SK-N-MC (cell line): ENCODE measurements at regions not wholly inside any gene's neighbourhood (a gene's known extent, or its start where the extent isn't known, plus 50 kb on each side); places are given as distances from the start of the nearest gene placed in this dataset.

Source experiments
- DNase-seq: peaks from one replicate; pipeline ENCODE4 v3.0.0-alpha.2; 2011; ENCODE audit warnings: low read depth, low spot score
- H3K27ac ChIP-seq: fragments of 200-600 bp; sonication (generic); 2 replicates; pipeline ENCODE4 v1.5.1; 2016; ENCODE audit warnings: mixed run types
- H3K36me3 ChIP-seq: fragments of 200-600 bp; sonication (generic); 2 replicates; pipeline ENCODE4 v1.6.1; 2017; ENCODE audit warnings: antibody characterized with exemption, low read length, mixed read lengths; ENCODE audit not compliant: insufficient read depth
- H3K4me3 ChIP-seq: fragments of 200-600 bp; sonication (generic); 2 replicates; pipeline ENCODE4 v1.5.1; 2016
- H3K9ac ChIP-seq: fragments of 200-600 bp; sonication (generic); 2 replicates; pipeline ENCODE4 v1.8.0; 2017; ENCODE audit warnings: mixed run types, mixed read lengths; ENCODE audit not compliant: insufficient read length
- H3K9me3 ChIP-seq: fragments of 200-600 bp; sonication (generic); 2 replicates; pipeline ENCODE4 v1.6.1; 2017; ENCODE audit warnings: low read depth, mild to moderate bottlenecking, antibody characterized with exemption, low read length, moderate library complexity, mixed read lengths
- EZH2 ChIP-seq: fragments of 200-600 bp; sonication (generic); IDR thresholded peaks from one replicate; pipeline ENCODE4 v1.6.1; 2017; ENCODE audit warnings: antibody characterized with exemption
- FOXP2 ChIP-seq: optimal IDR thresholded peaks from 2 replicates; pipeline ENCODE3; 2011; ENCODE audit warnings: mild to moderate bottlenecking, moderate library complexity; ENCODE audit not compliant: insufficient read depth; ENCODE audit errors: extremely low read length, control extremely low read depth
- POLR2AphosphoS5 ChIP-seq: IDR thresholded peaks from 2 replicates; pipeline ENCODE4 v1.6.1; 2012; ENCODE audit warnings: mild to moderate bottlenecking, low read depth, low read length, borderline replicate concordance

DNA sequence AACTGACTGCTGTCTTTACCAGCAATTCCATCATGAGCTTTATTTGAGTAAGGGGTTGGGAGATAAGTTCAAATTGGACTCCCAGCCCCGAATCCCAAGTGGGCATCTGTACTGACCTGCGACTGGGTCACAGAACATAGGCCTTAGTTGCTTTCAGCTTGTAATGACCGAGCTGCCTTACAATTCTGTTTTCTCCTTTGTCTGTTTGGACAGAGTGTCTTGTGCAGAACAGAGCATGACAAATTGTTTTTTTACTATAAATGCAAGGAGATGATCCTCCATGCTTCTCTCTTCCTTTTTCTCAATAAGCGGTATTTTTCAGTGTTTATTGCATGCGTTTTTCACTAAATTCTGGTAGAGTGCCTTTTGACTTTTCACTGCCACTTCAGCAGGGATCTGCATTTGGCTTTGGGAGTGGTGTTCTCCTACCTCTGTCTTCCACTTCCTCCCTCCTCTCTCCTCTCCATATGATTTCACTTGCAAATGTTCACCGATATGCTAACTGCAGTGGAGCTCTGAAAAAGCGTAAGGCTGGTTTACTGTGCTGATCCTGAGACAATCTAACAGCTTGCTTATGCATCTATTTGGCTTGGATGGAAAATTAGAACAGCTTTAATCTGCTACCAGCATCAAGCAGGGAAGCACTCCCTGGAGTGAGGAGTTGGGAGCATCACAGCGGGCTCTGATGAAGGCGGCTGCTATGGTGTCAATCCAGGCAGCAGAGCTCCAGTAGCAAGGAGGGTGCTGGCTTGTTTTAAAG, 158.8 kb upstream of the SMIM21 start:
- no peaks in the 10 kb centered on the region for H3K36me3 ChIP-seq
- H3K9me3 ChIP-seq = no peaks in the 10 kb centered on the region
- no peak overlapping the region for H3K4me3 ChIP-seq
- TF ChIP-seq FOXP2 (no peak), EZH2 (no peak), POLR2AphosphoS5 (no peak)
- no peak for DNase-seq
- no peak overlapping the region for H3K27ac ChIP-seq
- H3K9ac ChIP-seq = no peak overlapping the region

- no peak overlapping the region for H3K9ac ChIP-seq
- TF ChIP-seq FOXP2 (no peak), EZH2 (no peak), POLR2AphosphoS5 (no peak)
- H3K36me3 ChIP-seq = no peaks in the 10 kb centered on the region
- no peak overlapping the region for H3K27ac ChIP-seq
- no peak overlapping the region for H3K4me3 ChIP-seq
- DNase-seq = no peak
- no peaks in the 10 kb centered on the region for H3K9me3 ChIP-seq
These were observed 155.4 kb upstream of the SMIM21 start for GRCh38 chr18:75582940-75583339.

DNA sequence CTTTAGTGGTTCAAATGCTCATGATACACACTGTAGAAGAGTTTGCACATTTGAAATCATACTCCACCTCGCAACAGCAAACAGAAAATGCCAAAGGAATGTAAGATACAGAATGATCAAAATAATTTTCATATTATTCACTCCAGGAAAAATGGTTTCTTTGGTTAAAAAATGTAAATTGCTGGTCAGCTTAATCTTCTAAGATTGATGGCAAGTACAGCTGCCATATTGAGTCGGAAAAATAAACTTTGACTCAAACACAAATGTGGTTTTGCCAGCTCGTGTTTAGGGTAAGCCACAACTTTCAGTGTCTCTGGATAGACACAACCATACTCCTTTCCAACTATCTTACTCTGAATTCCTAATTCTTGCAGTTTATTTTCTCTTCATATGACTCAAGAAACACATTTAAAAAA, 154.9 kb upstream of the SMIM21 start:
- Histone ChIP-seq H3K36me3 (no peaks in the 10 kb centered on the region), H3K27ac (no peak overlapping the region), H3K4me3 (no peak overlapping the region), H3K9ac (no peak overlapping the region), H3K9me3 (no peaks in the 10 kb centered on the region)
- TF ChIP-seq POLR2AphosphoS5 (no peak), EZH2 (no peak), FOXP2 (no peak)
- no peak for DNase-seq

- H3K9me3 ChIP-seq = no peaks in the 10 kb centered on the region
- no peak for TF ChIP-seq FOXP2
- TF ChIP-seq EZH2 = no peak
- TF ChIP-seq POLR2AphosphoS5 = no peak
- H3K4me3 ChIP-seq = no peak overlapping the region
- no peak for DNase-seq
- H3K27ac ChIP-seq = no peak overlapping the region
- no peaks in the 10 kb centered on the region for H3K36me3 ChIP-seq
- H3K9ac ChIP-seq = no peak overlapping the region
These were observed 154.0 kb upstream of the SMIM21 start for GRCh38 chr18:75581336-75582131.

- Histone ChIP-seq H3K9ac (no peak overlapping the region), H3K36me3 (no peaks in the 10 kb centered on the region), H3K27ac (no peak overlapping the region), H3K9me3 (no peaks in the 10 kb centered on the region), H3K4me3 (no peak overlapping the region)
- TF ChIP-seq EZH2 = no peak
- DNase-seq = no peak
These were observed 146.7 kb upstream of the SMIM21 start for GRCh38 chr18:75574187-75574586.

GRCh38 chr18:75563150-75563549, 135.6 kb upstream of the SMIM21 start:
- TF ChIP-seq EZH2 = no peak
- TF ChIP-seq POLR2AphosphoS5 = no peak
- no peak for TF ChIP-seq FOXP2
- Histone ChIP-seq H3K27ac (no peak overlapping the region), H3K9me3 (no peaks in the 10 kb centered on the region), H3K4me3 (no peak overlapping the region), H3K9ac (no peak overlapping the region), H3K36me3 (no peaks in the 10 kb centered on the region)
- no peak for DNase-seq

DNA sequence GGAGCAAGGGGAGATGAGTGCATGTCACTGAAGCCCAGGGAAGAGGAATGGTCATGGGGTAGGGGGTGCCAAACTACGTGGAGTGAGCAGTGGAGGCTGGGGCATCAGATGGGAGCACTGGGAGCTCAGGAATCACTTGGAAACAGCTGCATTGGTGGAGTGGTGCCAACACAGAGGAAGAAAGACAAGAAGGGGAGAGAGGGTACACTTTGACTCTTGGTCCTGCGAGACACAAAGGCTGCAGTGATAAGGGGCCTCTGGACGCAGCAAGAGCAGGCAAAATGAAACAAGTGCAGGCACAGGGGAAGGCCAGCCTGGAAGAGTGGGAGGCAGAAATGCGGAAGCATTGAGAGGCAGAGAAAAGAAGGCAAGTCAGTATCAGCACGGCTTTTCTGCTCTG, 134.7 kb upstream of the SMIM21 start:
- Histone ChIP-seq H3K9me3 (no peaks in the 10 kb centered on the region), H3K9ac (no peak overlapping the region), H3K36me3 (no peaks in the 10 kb centered on the region), H3K27ac (no peak overlapping the region), H3K4me3 (no peak overlapping the region)
- DNase-seq = no peak
- TF ChIP-seq EZH2 (no peak), POLR2AphosphoS5 (no peak), FOXP2 (no peak)

GRCh38 chr18:75558790-75559189, 131.3 kb upstream of the SMIM21 start:
- H3K9ac ChIP-seq = no peak overlapping the region
- H3K27ac ChIP-seq = no peak overlapping the region
- TF ChIP-seq POLR2AphosphoS5 = no peak
- TF ChIP-seq EZH2 = no peak
- no peak for TF ChIP-seq FOXP2
- no peak for DNase-seq
- no peaks in the 10 kb centered on the region for H3K36me3 ChIP-seq
- no peak overlapping the region for H3K4me3 ChIP-seq
- H3K9me3 ChIP-seq = no peaks in the 10 kb centered on the region
